NCI-H2081 (cell line): ENCODE measurements at regions not wholly inside any gene's neighbourhood (a gene's known extent, or its start where the extent isn't known, plus 50 kb on each side); places are given as distances from the start of the nearest gene placed in this dataset.
A peak's percentile ranks its signal among the peaks of the same experiment; 100 is the strongest.
"Not testable (repeated sequence)": the region's sequence is repeated elsewhere in the genome, so short reads cannot be mapped to it uniquely, and the experiment has no call there.

Experiments
- DNase-seq, 2 experiments: peaks; one replicate each; lab custom pipeline; 2025; lab: John Stamatoyannopoulos, UW

- peak; percentile 1 to 4 for DNase-seq
Measured at GRCh38 chr3:40645883-40646282, 121.1 kb downstream of the ZNF621 start.

GRCh38 chr3:40649346-40649745 lies 124.6 kb downstream of the ZNF621 start:
- no peak for DNase-seq

GRCh38 chr3:40652072-40652471 lies 127.3 kb downstream of the ZNF621 start:
- no peak for DNase-seq

GRCh38 chr3:40653001-40653400 lies 128.2 kb downstream of the ZNF621 start:
- DNase-seq = no peak

GRCh38 chr3:40653878-40654277 lies 129.1 kb downstream of the ZNF621 start:
- DNase-seq = no peak

- DNase-seq = no peak
Measured at GRCh38 chr3:40655551-40655950, 130.8 kb downstream of the ZNF621 start.

GRCh38 chr3:40657623-40658022 lies 132.9 kb downstream of the ZNF621 start:
- DNase-seq = no peak

- DNase-seq = no peak
Measured at GRCh38 chr3:40658305-40658704, 133.5 kb downstream of the ZNF621 start.

GRCh38 chr3:40660554-40660953 lies 135.8 kb downstream of the ZNF621 start:
- DNase-seq = no peak

- no peak for DNase-seq
Measured at GRCh38 chr3:40661284-40661683, 136.5 kb downstream of the ZNF621 start.

GRCh38 chr3:40663280-40663679 lies 138.5 kb downstream of the ZNF621 start:
- no peak for DNase-seq

GRCh38 chr3:40669176-40669575 lies 144.4 kb downstream of the ZNF621 start:
- no peak for DNase-seq

- DNase-seq = no peak
Measured at GRCh38 chr3:40672861-40673260, 148.1 kb downstream of the ZNF621 start.

GRCh38 chr3:40677321-40677720 lies 152.6 kb downstream of the ZNF621 start:
- DNase-seq = no peak

- no peak for DNase-seq
Measured at GRCh38 chr3:40677749-40678148, 153.0 kb downstream of the ZNF621 start.

GRCh38 chr3:40679290-40679689 lies 154.5 kb downstream of the ZNF621 start:
- DNase-seq = no peak

GRCh38 chr3:40680685-40681657 lies 156.2 kb downstream of the ZNF621 start:
- no peak for DNase-seq

GRCh38 chr3:40681658-40682055 lies 156.9 kb downstream of the ZNF621 start:
- DNase-seq = no peak

- no peak for DNase-seq
Measured at GRCh38 chr3:40689837-40690236, 165.1 kb downstream of the ZNF621 start.

- peak in 1 of 2 experiments; percentile 22 for DNase-seq
Measured at GRCh38 chr3:40690749-40691451, 166.1 kb downstream of the ZNF621 start.

- no peak for DNase-seq
Measured at GRCh38 chr3:40691452-40691861, 166.7 kb downstream of the ZNF621 start.

- no peak for DNase-seq
Measured at GRCh38 chr3:40695848-40696247, 171.1 kb downstream of the ZNF621 start.

- DNase-seq = not testable (repeated sequence)
Measured at GRCh38 chr3:40698611-40699010, 173.9 kb downstream of the ZNF621 start.
